H1 (cell line): ENCODE measurements at regions not wholly inside any gene's neighbourhood (a gene's known extent, or its start where the extent isn't known, plus 50 kb on each side); places are given as distances from the start of the nearest gene placed in this dataset.

Experiments
- CEBPB ChIP-seq: IDR thresholded peaks from 2 replicates; pipeline ENCODE4 v1.6.1; 2012; ENCODE audit warnings: low read depth, low read length
- CHD2 ChIP-seq: IDR thresholded peaks from 2 replicates; pipeline ENCODE4 v1.6.1; 2012; ENCODE audit warnings: low read length, improper control_type of control experiment
- CTCF ChIP-seq, 3 experiments: IDR thresholded peaks; 1 replicate in 2 of 3; 2 replicates in 1 of 3; pipeline versions ENCODE4 v1.5.1 to v1.6.1; 2011; ENCODE audit warnings: low read length in 3 of 3, mild to moderate bottlenecking in 3 of 3, inconsistent platforms in 2 of 3, low read depth in 1 of 3, moderate library complexity in 1 of 3; ENCODE audit not compliant: insufficient read depth in 1 of 3; ENCODE audit errors: control extremely low read depth in 1 of 3
- EP300 ChIP-seq, 2 experiments: IDR thresholded peaks; 1 replicate in 1 of 2; 2 replicates in 1 of 2; pipeline ENCODE4 v1.6.1; 2011 to 2012; ENCODE audit warnings: low read depth in 2 of 2, low read length in 2 of 2, mild to moderate bottlenecking in 2 of 2, borderline replicate concordance in 1 of 2, inconsistent platforms in 1 of 2, moderate library complexity in 1 of 2
- FOSL1 ChIP-seq: IDR thresholded peaks from 2 replicates; pipeline ENCODE4 v1.6.1; 2011; ENCODE audit warnings: mild to moderate bottlenecking, low read depth, low read length, moderate library complexity; ENCODE audit not compliant: insufficient read depth
- HDAC2 ChIP-seq, 2 experiments: fragments of 300-600 bp in 1 of 2; sonication (generic) in 1 of 2; IDR thresholded peaks; 2 replicates each; pipeline ENCODE4 v1.6.1; 2011 to 2012; ENCODE audit warnings: low read depth in 2 of 2, low read length in 2 of 2, mild to moderate bottlenecking in 2 of 2, moderate library complexity in 2 of 2, borderline replicate concordance in 1 of 2, inconsistent platforms in 1 of 2
- JUND ChIP-seq: IDR thresholded peaks from 2 replicates; pipeline ENCODE4 v1.6.1; 2011; ENCODE audit warnings: mild to moderate bottlenecking, improper control_type of control experiment, low read length
- MAFK ChIP-seq: IDR thresholded peaks from 2 replicates; pipeline ENCODE4 v1.6.1; 2012; ENCODE audit warnings: low read depth, mild to moderate bottlenecking, improper control_type of control experiment, low read length
- MAX ChIP-seq: IDR thresholded peaks from 2 replicates; pipeline ENCODE4 v1.6.1; 2012; ENCODE audit warnings: inconsistent platforms
- RBBP5 ChIP-seq: IDR thresholded peaks from 2 replicates; pipeline ENCODE4 v1.7.1; 2012; ENCODE audit warnings: low read depth, mild to moderate bottlenecking, inconsistent platforms, low read length, moderate library complexity, borderline replicate concordance
- SIX5 ChIP-seq: IDR thresholded peaks from 2 replicates; pipeline ENCODE4 v1.6.1; 2011; ENCODE audit warnings: mild to moderate bottlenecking, low read depth, low read length
- TAF1 ChIP-seq: IDR thresholded peaks from 2 replicates; pipeline ENCODE4 v1.6.1; 2011; ENCODE audit warnings: mild to moderate bottlenecking, low read depth, low read length
- USF2 ChIP-seq: IDR thresholded peaks from 2 replicates; pipeline ENCODE4 v1.6.1; 2011; ENCODE audit warnings: low read length, improper control_type of control experiment

- no peak for TF ChIP-seq CEBPB
- no peak for TF ChIP-seq CTCF (IDR thresholded peaks at IDR 0.05; ENCODE audit: control extremely low read depth in 1 of 3, insufficient read depth in 1 of 3, low read depth in 1 of 3, low read length in 3 of 3)
- no peak for TF ChIP-seq JUND
- TF ChIP-seq MAX = no peak
- TF ChIP-seq MAFK = no peak
- no peak for TF ChIP-seq EP300 (IDR thresholded peaks at IDR 0.05; ENCODE audit: borderline replicate concordance in 1 of 2, low read depth in 2 of 2, low read length in 2 of 2)
- no peak for TF ChIP-seq RBBP5
- TF ChIP-seq FOSL1 = no peak
- no peak for TF ChIP-seq CHD2
- TF ChIP-seq USF2 = no peak
- TF ChIP-seq TAF1 = no peak
- TF ChIP-seq SIX5 = no peak
- no peak for TF ChIP-seq HDAC2 (IDR thresholded peaks at IDR 0.05; ENCODE audit: borderline replicate concordance in 1 of 2, low read depth in 2 of 2, low read length in 2 of 2)
Measured at GRCh38 chr1:193890935-193891334, 704.5 kb upstream of the B3GALT2 start.
